ENCODE measurements at regions not wholly inside any gene's neighbourhood (a gene's known extent, or its start where the extent isn't known, plus 50 kb on each side); places are given as distances from the start of the nearest gene placed in this dataset.

GRCh38 chr1:101314244-101314643 is 77.4 kb downstream of the S1PR1 start:
- TF ChIP-seq EGR1 (IDR thresholded peaks at IDR 0.05) (no peak), MAX (IDR thresholded peaks at IDR 0.05) (no peak), EP300 (IDR thresholded peaks at IDR 0.05; ENCODE audit: borderline replicate concordance) (no peak), YY1 (IDR thresholded peaks at IDR 0.05; ENCODE audit: low read depth) (no peak), TEAD4 (IDR thresholded peaks at IDR 0.05) (no peak)

Data from Ishikawa (cell line).